GM12878 (cell line): ENCODE measurements at regions not wholly inside any gene's neighbourhood (a gene's known extent, or its start where the extent isn't known, plus 50 kb on each side); places are given as distances from the start of the nearest gene placed in this dataset.

Experiments
- BCLAF1 ChIP-seq: fragments of 450-650 bp; IDR thresholded peaks from 2 replicates; pipeline ENCODE4 v1.6.1; 2017; ENCODE audit warnings: antibody characterized with exemption, mild to moderate bottlenecking, moderate library complexity
- CEBPZ ChIP-seq: fragments of 150-350 bp; IDR thresholded peaks from 2 replicates; pipeline ENCODE4 v1.6.1; 2016; ENCODE audit warnings: low read depth, low read length
- CTCF ChIP-seq, 3 experiments: IDR thresholded peaks in 2 of 3; conservative IDR thresholded peaks in 1 of 3; 2 replicates each; pipeline ENCODE4 v1.5.1; 2011; ENCODE audit warnings: low read depth in 3 of 3, low read length in 3 of 3, mild to moderate bottlenecking in 3 of 3, control low read depth in 2 of 3, moderate library complexity in 2 of 3, inconsistent platforms in 1 of 3, mixed read lengths in 1 of 3; ENCODE audit not compliant: control insufficient read depth in 2 of 3, insufficient read depth in 1 of 3; ENCODE audit errors: extremely low read depth in 1 of 3
- ETV6 ChIP-seq, 2 experiments: fragments of 450-650 bp in 1 of 2; IDR thresholded peaks in 1 of 2; conservative IDR thresholded peaks in 1 of 2; 2 replicates each; pipeline ENCODE4 v1.6.1; 2014; ENCODE audit warnings: antibody characterized with exemption in 1 of 2, borderline replicate concordance in 1 of 2, low read depth in 1 of 2, mild to moderate bottlenecking in 1 of 2, moderate library complexity in 1 of 2
- POLR2A ChIP-seq: IDR thresholded peaks from 2 replicates; pipeline ENCODE4 v1.6.1; 2011; ENCODE audit warnings: low read depth, mild to moderate bottlenecking, low read length
- SMC3 ChIP-seq: IDR thresholded peaks from 2 replicates; pipeline ENCODE4 v1.6.1; 2011; ENCODE audit warnings: low read length, improper control_type of control experiment, borderline replicate concordance
- TAF1 ChIP-seq: IDR thresholded peaks from 2 replicates; pipeline ENCODE4 v1.6.1; 2011; ENCODE audit warnings: mild to moderate bottlenecking, low read depth, low read length, borderline replicate concordance
- TBL1XR1 ChIP-seq: IDR thresholded peaks from 2 replicates; pipeline ENCODE4 v1.6.1; 2012; ENCODE audit warnings: low read depth, low read length, improper control_type of control experiment
- TF ChIP-seq, protein P1 (sequence below): IDR thresholded peaks from 2 replicates; pipeline ENCODE4 v1.6.1; 2011; ENCODE audit warnings: borderline replicate concordance, low read depth, mild to moderate bottlenecking, moderate library complexity, mixed read lengths, low read length; ENCODE audit not compliant: insufficient read depth; ENCODE audit errors: extremely low read length
- TF ChIP-seq, protein P2 (sequence below): fragments of 450-650 bp; formaldehyde crosslinking; IDR thresholded peaks from 2 replicates; pipeline ENCODE4 v1.5.0; 2022; ENCODE audit warnings: mild to moderate bottlenecking, missing genetic modification characterization

- TF ChIP-seq TAF1 (no peak), CTCF (IDR thresholded peaks at IDR 0.05 in 2 of 3, conservative IDR thresholded peaks at IDR 0.05 in 1 of 3; ENCODE audit: control insufficient read depth in 2 of 3, extremely low read depth in 1 of 3, insufficient read depth in 1 of 3, low read depth in 3 of 3, low read length in 3 of 3) (no peak), ETV6 (conservative IDR thresholded peaks at IDR 0.05 in 1 of 2, IDR thresholded peaks at IDR 0.05 in 1 of 2; ENCODE audit: borderline replicate concordance in 1 of 2, low read depth in 1 of 2) (no peak), POLR2A (no peak), BCLAF1 (no peak), CEBPZ (no peak), TBL1XR1 (no peak), SMC3 (no peak)
- TF ChIP-seq, protein P1, sequence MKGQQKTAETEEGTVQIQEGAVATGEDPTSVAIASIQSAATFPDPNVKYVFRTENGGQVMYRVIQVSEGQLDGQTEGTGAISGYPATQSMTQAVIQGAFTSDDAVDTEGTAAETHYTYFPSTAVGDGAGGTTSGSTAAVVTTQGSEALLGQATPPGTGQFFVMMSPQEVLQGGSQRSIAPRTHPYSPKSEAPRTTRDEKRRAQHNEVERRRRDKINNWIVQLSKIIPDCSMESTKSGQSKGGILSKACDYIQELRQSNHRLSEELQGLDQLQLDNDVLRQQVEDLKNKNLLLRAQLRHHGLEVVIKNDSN: no peak
- TF ChIP-seq, protein P2, sequence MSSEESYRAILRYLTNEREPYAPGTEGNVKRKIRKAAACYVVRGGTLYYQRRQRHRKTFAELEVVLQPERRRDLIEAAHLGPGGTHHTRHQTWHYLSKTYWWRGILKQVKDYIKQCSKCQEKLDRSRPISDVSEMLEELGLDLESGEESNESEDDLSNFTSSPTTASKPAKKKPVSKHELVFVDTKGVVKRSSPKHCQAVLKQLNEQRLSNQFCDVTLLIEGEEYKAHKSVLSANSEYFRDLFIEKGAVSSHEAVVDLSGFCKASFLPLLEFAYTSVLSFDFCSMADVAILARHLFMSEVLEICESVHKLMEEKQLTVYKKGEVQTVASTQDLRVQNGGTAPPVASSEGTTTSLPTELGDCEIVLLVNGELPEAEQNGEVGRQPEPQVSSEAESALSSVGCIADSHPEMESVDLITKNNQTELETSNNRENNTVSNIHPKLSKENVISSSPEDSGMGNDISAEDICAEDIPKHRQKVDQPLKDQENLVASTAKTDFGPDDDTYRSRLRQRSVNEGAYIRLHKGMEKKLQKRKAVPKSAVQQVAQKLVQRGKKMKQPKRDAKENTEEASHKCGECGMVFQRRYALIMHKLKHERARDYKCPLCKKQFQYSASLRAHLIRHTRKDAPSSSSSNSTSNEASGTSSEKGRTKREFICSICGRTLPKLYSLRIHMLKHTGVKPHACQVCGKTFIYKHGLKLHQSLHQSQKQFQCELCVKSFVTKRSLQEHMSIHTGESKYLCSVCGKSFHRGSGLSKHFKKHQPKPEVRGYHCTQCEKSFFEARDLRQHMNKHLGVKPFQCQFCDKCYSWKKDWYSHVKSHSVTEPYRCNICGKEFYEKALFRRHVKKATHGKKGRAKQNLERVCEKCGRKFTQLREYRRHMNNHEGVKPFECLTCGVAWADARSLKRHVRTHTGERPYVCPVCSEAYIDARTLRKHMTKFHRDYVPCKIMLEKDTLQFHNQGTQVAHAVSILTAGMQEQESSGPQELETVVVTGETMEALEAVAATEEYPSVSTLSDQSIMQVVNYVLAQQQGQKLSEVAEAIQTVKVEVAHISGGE: no peak
Observed at GRCh38 chr4:147025042-147025441, 79.4 kb upstream of the TTC29 start.
